HG03280 (cell line): ENCODE measurements at regions not wholly inside any gene's neighbourhood (a gene's known extent, or its start where the extent isn't known, plus 50 kb on each side); places are given as distances from the start of the nearest gene placed in this dataset.
"Not testable (repeated sequence)": the region's sequence is repeated elsewhere in the genome, so short reads cannot be mapped to it uniquely, and the experiment has no call there.

Source experiments
- ATAC-seq: cut with Tn5 transposase; IDR thresholded peaks from one replicate; pipeline ENCODE4 v1.9.1; 2021; ENCODE audit warnings: mild to moderate bottlenecking, moderate library complexity; ENCODE audit not compliant: unreplicated experiment

DNA sequence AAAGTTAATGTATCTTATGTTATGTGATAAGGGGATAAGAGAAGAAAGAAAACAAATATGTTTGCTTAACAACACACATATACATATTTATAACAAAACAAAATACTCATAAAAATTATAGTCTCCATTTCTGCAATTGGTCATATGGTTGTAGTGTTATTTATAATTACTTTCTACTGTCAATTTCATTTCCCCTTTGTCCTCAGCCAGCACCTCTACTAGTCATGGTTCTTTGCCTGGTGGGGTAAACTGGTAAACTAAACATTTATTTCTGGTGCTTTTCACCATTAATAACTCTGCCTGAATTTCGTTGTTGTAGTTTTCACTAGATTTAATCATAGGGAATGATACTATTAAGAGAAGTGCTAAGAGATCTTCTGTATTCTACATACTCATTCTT is 88.0 kb upstream of the ALCAM start:
- no peak for ATAC-seq

DNA sequence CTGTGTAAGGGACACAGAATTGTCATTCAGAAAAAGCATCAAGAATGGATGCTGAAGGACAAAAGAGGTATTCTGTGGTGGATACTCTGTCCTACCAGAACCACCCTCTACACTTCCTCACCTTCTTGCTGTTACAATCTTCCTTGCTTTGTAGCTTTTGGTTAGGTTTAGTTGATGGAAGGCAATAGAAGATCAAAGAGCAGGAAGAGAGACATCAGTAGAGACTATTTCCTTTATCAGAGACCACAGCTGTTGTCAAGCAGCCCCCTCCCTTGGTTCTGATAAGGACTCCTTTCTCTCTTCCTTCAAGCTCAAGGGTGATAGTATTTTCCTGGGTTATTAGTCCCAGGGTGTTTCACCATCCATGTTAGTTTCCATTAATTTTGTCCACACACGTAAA is 84.7 kb upstream of the ALCAM start:
- ATAC-seq = no peak

DNA sequence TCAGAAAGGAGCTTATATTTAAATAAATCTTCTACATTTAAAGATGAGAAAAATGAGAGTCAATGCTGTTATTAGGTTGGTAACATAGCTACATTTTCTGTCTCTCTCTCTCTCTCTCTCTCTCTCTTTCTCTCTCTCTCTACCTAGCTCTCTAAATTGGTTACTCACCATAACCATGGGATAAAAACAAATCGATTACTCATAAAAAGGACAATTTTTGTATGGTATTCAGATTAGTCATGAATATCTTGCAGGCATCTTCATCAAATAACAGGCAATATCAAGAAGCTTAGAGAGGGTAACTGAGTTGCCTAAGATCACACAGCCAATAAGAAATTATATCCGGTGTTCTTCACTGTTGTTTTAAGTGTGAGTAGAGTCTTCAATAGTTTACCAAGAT is 81.8 kb upstream of the ALCAM start:
- ATAC-seq = no peak

DNA sequence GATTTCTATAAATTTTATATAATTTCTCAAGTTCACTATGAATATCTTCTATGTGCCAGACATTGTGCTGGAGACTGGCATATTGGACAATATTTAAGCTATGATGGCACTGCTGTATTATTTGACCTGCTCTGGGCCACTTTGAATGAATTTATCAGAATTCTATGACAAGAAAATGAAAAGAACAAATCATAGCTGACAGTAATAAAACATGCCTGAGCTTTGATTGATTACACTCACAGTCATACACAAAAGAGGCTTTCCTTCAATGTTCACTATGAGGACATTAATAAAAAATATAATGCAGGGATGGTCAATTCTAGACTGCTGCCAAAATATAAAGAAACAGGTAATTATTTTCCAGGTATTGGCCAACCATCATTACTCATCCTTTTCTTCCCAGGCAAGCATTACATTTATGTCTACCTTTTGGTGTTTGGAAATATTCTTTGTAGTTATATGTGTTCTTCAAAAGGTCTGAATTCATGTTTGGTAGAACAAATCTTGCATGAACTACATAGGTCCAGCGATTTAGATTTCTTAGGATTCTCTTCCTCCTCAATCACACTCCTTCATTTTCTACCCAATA is 81.0 kb upstream of the ALCAM start:
- ATAC-seq = no peak

DNA sequence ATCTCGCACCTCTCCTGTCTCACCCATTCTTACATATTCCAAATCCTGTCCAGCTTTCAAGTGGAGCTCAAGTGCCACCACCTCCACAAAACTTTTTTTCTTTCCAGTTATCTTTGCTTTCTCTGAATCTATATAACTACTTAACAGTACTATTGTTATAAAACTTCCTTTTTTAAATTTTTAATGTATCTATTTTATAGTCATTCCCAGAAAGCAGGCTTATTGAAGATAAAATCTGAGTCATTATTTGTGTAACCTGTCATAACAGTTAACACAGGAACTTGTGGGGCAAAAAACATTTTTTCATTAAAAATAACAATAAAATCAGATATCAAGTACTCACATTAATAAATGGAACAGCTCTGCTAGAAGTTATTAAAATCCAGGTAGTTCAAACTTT is 73.3 kb upstream of the ALCAM start:
- no peak for ATAC-seq

DNA sequence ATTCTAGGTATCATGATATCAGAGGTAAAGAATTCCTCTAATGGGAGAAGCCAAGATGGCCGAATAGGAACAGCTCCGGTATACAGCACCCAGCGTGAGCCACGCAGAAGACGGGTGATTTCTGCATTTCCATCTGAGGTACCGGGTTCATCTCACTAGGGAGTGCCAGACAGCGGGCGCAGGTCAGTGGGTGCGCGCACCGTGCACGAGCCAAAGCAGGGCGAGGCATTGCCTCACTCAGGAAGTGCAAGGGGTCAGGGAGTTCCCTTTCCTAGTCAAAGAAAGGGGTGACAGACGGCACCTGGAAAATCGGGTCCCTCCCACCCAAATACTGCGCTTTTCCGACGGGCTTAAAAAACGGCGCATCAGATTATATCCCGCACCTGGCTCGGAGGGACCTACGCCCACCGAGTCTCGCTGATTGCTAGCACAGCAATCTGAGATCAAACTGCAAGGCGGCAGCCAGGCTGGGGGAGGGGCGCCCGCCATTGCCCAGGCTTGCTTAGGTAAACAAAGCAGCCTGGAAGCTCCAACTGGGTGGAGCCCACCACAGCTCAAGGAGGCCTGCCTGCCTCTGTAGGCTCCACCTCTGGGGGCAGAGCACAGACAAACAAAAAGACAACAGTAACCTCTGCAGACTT is 70.4 kb upstream of the ALCAM start:
- ATAC-seq = not testable (repeated sequence)

DNA sequence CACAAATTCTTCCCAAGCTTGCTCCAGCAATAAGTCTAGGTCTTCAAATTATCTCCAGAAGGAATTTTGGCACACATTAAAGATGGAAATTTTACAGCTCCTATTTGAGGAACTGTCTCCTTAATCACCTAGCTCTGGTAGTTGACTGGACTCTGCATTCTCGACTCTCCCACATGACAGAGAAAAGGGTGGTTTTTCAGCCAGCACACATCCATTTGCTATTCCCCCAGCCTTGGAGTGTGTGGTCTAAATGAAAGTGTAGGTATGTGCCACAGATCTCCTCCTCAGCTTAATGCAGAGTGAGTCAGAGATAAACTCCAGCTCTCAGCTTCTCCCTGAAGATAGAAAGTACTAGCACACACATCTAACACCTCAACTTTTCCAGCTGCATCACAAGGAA is 62.2 kb upstream of the ALCAM start:
- ATAC-seq = no peak

DNA sequence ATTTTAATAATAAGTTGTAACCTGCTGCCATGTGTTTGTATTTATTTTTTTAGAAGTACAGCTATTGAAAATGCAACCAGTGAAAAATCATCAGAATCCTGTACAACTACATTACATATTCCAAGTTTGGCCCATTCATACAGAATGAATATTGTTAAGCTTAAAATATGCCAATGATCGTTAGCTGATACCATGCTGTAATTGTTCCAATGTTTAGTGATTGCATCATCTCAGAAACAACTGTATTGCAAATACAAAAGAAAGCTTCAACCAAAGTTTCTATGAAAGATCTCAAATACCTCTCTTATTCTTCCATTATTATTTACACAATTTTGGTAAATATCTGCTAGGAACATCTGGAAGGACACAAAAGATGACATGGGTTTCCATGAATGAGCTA is 51.6 kb upstream of the ALCAM start:
- no peak for ATAC-seq

DNA sequence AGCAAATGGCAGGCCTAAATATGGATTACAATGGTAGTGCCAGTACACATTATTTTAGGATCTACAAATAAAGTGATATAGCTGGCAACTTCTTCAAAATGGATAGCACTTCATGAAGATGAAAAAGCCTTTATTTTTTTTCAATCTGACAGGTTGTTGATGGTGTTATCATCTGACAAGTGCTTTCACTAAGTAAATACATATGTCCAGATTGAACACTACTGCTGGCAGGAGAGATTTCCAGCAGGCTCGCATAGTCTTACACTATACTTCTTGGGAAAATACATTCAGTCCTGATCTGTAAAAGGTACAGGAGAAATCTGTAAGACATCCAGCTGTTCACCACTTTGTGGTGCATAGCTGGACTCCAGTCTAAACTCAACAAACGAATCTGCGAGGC is 50.9 kb upstream of the ALCAM start:
- ATAC-seq = no peak

DNA sequence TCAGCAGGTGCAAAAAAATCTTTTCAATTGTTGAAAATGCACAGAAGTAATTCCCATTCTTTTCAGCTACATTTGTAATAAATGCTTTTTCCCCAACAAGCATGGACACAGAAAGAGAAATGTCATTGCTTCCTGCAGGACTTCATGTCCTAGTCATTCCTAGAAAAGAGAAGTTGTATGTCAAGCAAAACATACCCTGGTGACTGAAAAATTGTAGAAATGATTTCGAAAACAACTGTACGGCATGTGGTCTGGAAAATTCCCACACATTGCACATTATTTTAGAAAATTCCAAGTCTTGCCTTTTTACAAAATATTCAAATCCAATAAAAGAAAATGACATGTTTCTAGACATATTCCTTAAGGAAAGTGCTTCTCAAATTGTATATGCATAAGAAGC is 50.4 kb upstream of the ALCAM start:
- no peak for ATAC-seq
